H4 (cell line): ENCODE measurements at regions not wholly inside any gene's neighbourhood (a gene's known extent, or its start where the extent isn't known, plus 50 kb on each side); places are given as distances from the start of the nearest gene placed in this dataset.

Experiments used
- DNase-seq: peaks from one replicate; pipeline ENCODE4 v3.0.0-alpha.2; 2015; ENCODE audit warnings: low spot score

DNA sequence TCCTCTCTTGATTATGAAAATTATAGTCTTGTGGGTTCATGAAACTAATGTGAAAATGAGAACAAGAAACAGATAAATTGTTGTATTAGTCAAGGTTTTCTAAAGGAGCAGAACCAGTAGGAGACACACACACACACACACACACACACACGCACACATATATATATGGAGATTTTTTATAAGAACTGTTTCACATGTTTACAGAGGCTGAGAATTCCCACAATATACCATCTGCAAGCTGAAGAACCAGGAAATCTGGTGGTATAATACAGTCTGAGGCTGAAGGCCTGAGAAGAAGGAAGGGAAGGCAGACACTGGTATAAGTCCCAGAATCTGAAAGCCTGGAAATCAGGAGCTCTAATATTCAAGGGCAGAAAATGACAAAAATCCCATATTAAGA lies 70.9 kb upstream of the RGS18 start:
- no peak for DNase-seq

DNA sequence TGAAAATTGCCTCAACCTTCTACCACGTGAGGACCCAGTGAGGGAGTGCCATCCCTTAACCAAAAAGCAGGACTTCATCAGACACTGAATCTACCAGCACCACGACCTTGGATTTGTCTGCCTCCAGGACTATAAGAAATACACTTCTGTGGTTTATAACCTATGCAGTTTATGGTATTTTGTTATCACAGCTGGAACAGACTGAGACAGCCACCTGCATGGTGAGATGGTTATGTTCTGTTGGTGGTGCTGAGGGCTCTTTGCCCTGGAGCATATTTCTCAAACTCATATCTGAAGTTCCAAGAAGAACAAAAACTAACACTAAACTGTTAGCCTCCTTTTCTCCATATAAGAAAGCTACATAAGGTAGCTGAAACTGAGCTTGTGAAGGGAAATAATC lies 69.8 kb upstream of the RGS18 start:
- no peak for DNase-seq

DNA sequence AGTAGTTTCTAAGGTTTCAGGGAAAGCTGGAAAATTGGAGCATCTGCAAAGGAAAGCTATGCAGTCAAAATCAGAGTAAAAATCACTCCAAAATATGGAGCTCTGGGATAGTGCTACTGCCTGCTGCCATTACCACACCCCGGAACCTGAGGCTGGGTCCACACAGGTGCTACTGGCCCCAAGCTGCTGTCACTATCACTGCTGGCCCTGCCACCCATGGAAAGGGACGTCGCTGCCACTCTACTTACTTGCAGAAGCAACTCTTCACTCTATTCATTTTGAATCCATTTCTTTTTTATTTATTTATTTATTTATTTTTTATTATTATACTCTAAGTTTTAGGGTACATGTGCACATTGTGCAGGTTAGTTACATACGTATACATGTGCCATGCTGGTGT lies 60.3 kb upstream of the RGS18 start:
- no peak for DNase-seq

DNA sequence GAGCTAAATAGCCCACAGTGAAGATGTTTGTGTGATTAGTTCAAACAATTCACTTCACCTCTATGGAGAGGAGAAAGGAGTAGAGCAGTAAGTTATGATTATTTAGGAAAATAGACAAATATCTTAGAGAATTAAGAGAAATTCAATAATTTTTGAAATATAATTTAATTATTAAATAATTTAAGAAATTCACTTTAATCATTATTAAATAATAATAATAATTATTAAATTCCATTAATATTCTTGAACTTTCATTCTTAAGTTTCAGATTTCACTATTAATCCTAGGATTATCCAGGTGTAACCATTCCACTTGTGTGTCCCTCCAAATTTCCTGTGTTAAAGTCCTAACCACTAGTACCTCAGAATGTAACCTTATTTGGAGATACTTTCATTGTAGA lies 58.9 kb upstream of the RGS18 start:
- no peak for DNase-seq

GRCh38 chr1:192100686-192101468 lies 57.4 kb upstream of the RGS18 start:
- DNase-seq = no peak

DNA sequence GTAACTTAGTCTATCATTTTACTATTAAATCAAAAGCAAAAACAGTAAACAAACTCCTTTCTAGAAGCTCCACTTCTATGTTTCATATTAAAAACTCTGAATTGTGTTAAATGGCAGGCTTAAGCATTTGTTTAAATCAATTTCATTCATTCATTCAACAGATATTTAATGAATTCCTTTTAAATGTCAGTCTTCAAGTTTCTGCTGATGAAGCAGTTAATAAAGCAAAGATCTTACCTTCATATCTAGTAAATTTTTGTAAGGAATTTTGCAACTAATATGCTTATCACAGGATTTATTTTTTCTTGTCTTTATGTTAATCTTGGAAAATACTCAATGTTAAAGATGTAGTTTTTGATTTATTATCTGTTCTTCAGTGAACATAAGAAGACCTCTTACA lies 54.1 kb upstream of the RGS18 start:
- no peak for DNase-seq

- DNase-seq = no peak
These were observed 53.4 kb upstream of the RGS18 start for GRCh38 chr1:192104852-192105251.

GRCh38 chr1:192108161-192108560 lies 50.1 kb upstream of the RGS18 start:
- no peak for DNase-seq
